ENCODE measurements at regions not wholly inside any gene's neighbourhood (a gene's known extent, or its start where the extent isn't known, plus 50 kb on each side); places are given as distances from the start of the nearest gene placed in this dataset.

GRCh38 chr19:30679789-30680188 lies 307.6 kb downstream of the ZNF536 start:
- DNase-seq (no peak), ATAC-seq (no peak)
- TF ChIP-seq, protein P1, sequence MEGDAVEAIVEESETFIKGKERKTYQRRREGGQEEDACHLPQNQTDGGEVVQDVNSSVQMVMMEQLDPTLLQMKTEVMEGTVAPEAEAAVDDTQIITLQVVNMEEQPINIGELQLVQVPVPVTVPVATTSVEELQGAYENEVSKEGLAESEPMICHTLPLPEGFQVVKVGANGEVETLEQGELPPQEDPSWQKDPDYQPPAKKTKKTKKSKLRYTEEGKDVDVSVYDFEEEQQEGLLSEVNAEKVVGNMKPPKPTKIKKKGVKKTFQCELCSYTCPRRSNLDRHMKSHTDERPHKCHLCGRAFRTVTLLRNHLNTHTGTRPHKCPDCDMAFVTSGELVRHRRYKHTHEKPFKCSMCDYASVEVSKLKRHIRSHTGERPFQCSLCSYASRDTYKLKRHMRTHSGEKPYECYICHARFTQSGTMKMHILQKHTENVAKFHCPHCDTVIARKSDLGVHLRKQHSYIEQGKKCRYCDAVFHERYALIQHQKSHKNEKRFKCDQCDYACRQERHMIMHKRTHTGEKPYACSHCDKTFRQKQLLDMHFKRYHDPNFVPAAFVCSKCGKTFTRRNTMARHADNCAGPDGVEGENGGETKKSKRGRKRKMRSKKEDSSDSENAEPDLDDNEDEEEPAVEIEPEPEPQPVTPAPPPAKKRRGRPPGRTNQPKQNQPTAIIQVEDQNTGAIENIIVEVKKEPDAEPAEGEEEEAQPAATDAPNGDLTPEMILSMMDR (IDR thresholded peaks at IDR 0.05) = no peak
- intact Hi-C loops (cut with DNase I, micrococcal nuclease) = loop anchor here in 1 of 2 donors (10.0 kb wide), 1 partner anchor 1545 kb away; no protein-coding TSS in a partner anchor
- H3K9me3 ChIP-seq = no peaks in the 10 kb centered on the region
- no peak overlapping the region for H3K4me3 ChIP-seq
- no peaks in the 10 kb centered on the region for H3K4me1 ChIP-seq (ENCODE audit: low read depth)
- no peaks in the 10 kb centered on the region for H3K36me3 ChIP-seq (ENCODE audit: low read depth)

DNA sequence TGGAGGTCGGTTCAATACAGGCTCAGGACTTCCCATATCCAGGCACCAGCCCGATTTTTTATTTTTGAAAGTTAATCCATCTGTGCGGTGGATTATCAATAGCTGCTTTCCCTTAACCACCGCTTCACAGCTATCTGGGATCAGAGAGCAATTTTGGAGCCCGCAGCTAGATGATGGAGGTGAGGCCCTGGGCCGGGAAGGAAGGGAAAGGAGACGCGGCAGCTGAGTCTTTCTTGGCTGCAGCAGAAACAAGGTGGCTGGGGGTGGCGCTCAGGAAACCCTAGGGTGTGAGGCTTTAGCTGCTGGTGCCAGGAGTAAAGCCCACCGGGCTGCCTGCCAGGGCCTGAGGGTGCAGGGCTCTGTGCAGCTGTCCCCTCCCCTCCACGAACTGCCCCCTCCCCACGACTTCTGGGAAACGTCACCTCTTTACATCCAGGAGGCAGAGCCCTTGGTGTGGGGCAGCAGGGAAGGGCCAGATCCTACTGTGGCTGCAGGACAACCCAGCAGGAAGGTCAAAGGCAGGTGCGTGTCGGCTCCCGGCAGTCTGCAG lies 307.0 kb downstream of the ZNF536 start:
- no peaks in the 10 kb centered on the region for H3K9me3 ChIP-seq
- intact Hi-C loops (cut with DNase I, micrococcal nuclease) = no loop called here
- ATAC-seq = no peak
- no peak for DNase-seq
- no peaks in the 10 kb centered on the region for H3K4me1 ChIP-seq (ENCODE audit: low read depth)
- TF ChIP-seq, protein P1 (IDR thresholded peaks at IDR 0.05) = no peak
- H3K4me3 ChIP-seq = no peak overlapping the region
- H3K36me3 ChIP-seq (ENCODE audit: low read depth) = no peaks in the 10 kb centered on the region

DNA sequence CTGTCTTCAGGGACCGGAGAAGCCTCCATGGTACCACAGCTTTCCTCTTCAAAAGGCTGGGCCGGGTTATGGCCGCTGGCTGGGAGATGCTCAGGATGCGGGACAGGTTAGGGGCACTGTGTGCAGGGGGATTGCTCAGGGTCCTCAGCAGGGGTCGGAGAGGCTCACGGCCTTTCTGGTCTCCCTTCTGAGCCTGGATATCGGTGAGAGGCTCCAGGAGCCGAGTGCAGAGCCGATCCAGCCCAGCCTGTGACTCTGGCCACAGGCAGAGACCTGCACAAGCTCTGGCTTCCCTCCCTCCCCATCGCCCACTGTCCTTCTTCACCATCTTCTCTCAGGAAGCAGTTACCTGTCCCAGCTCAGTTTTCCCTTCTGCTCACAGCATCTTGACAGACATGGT lies 306.0 kb downstream of the ZNF536 start:
- Histone ChIP-seq H3K4me3 (no peak overlapping the region), H3K9me3 (no peaks in the 10 kb centered on the region), H3K4me1 (ENCODE audit: low read depth) (no peaks in the 10 kb centered on the region), H3K36me3 (ENCODE audit: low read depth) (no peaks in the 10 kb centered on the region)
- no peak for DNase-seq
- intact Hi-C loops (cut with DNase I, micrococcal nuclease) = no loop called here
- no peak for ATAC-seq
- TF ChIP-seq, protein P1 (IDR thresholded peaks at IDR 0.05) = no peak

- Histone ChIP-seq H3K4me3 (no peak overlapping the region), H3K9me3 (no peaks in the 10 kb centered on the region), H3K4me1 (ENCODE audit: low read depth) (no peaks in the 10 kb centered on the region), H3K36me3 (ENCODE audit: low read depth) (no peaks in the 10 kb centered on the region)
- TF ChIP-seq, protein P1 (IDR thresholded peaks at IDR 0.05) = no peak
- intact Hi-C loops (cut with DNase I, micrococcal nuclease) = no loop called here
- ATAC-seq (no peak), DNase-seq (no peak)
Observed at GRCh38 chr19:30677702-30678101, 305.5 kb downstream of the ZNF536 start.

DNA sequence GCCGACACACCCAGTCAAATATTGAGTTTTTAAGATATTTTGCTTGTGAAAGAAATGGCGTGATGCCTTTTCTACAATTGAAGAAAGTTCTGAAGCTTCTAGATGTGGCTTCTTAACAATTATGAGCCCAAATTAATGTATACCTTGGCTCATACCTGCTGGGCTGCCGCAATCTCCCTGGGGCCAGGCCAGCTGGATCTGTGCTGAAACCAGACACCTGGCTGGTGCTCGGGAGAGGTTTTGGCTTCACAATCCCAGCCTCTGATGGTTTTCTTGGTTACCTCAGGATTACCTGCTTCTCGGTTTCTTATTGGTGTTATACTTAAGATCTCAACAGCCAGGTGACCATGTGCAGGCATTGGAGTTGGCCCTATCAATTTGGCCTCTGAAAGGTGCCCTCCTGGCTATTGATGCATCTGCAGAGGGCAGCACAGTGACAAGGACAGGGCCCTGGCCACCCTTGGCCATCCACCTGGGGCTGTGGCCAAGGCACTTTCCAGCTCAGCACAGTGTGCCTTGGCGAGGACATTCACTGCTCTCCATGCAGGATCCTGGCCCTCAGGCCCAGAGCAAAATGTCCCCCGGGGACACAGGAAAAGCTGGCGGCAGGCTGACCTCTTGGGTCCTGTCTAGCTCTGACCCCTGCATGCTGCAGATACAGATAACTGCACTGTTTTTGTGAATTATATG lies 305.0 kb downstream of the ZNF536 start:
- ATAC-seq = no peak
- H3K4me1 ChIP-seq (ENCODE audit: low read depth) = no peaks in the 10 kb centered on the region
- intact Hi-C loops (cut with DNase I, micrococcal nuclease) = no loop called here
- no peaks in the 10 kb centered on the region for H3K9me3 ChIP-seq
- no peaks in the 10 kb centered on the region for H3K36me3 ChIP-seq (ENCODE audit: low read depth)
- TF ChIP-seq, protein P1 (IDR thresholded peaks at IDR 0.05) = no peak
- no peak for DNase-seq
- no peak overlapping the region for H3K4me3 ChIP-seq
